Ishikawa (cell line): ENCODE measurements at regions not wholly inside any gene's neighbourhood (a gene's known extent, or its start where the extent isn't known, plus 50 kb on each side); places are given as distances from the start of the nearest gene placed in this dataset.

Source experiments
- CEBPB ChIP-seq: IDR thresholded peaks from 2 replicates; pipeline ENCODE4 v1.6.1; 2012
- CREB1 ChIP-seq: IDR thresholded peaks from 2 replicates; pipeline ENCODE4 v1.6.1; 2012; ENCODE audit warnings: low read depth
- EGR1 ChIP-seq: IDR thresholded peaks from 2 replicates; pipeline ENCODE4 v1.6.1; 2012
- EP300 ChIP-seq: IDR thresholded peaks from 2 replicates; pipeline ENCODE4 v1.6.1; 2012; ENCODE audit warnings: borderline replicate concordance
- FOXM1 ChIP-seq: IDR thresholded peaks from 2 replicates; pipeline ENCODE4 v1.6.1; 2012; ENCODE audit warnings: low read depth, borderline replicate concordance
- NFIC ChIP-seq: IDR thresholded peaks from 2 replicates; pipeline ENCODE4 v1.6.1; 2012
- RAD21 ChIP-seq: IDR thresholded peaks from 2 replicates; pipeline ENCODE4 v1.6.1; 2012; ENCODE audit warnings: low read depth
- TAF1 ChIP-seq: IDR thresholded peaks from 2 replicates; pipeline ENCODE4 v1.6.1; 2012; ENCODE audit warnings: low read depth, mild to moderate bottlenecking
- TCF12 ChIP-seq: IDR thresholded peaks from 2 replicates; pipeline ENCODE4 v1.6.1; 2012; ENCODE audit warnings: low read depth
- TEAD4 ChIP-seq: IDR thresholded peaks from 2 replicates; pipeline ENCODE4 v1.6.1; 2012
- YY1 ChIP-seq: IDR thresholded peaks from 2 replicates; pipeline ENCODE4 v1.6.1; 2012; ENCODE audit warnings: low read depth
- ZBTB7A ChIP-seq: IDR thresholded peaks from 2 replicates; pipeline ENCODE4 v1.6.1; 2012; ENCODE audit warnings: low read depth
- TF ChIP-seq, protein P1 (sequence below): IDR thresholded peaks from 2 replicates; pipeline ENCODE4 v1.6.1; 2012
- TF ChIP-seq, protein P2 (sequence below): IDR thresholded peaks from 2 replicates; pipeline ENCODE4 v1.6.1; 2012; ENCODE audit warnings: low read depth, mild to moderate bottlenecking
- TF ChIP-seq, protein P3 (sequence below): IDR thresholded peaks from 2 replicates; pipeline ENCODE4 v1.6.1; 2012

DNA sequence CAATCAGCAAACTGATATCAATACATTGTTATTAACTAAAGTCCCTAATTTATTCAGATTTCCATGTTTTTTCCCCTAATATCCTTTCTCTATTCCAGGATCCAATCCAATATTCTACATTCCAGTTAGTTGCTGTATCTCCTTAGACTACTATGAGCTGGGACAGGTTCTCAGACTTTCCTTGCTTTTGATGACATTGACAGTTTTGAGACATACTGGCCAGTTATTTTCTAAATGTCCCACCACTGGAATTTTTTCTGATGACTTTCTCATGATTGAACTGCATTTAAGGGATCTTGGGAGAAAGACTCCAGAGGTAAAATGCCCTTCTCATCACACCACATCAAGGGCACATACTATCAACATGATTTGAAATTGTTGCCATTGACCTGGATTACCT is 177.1 kb upstream of the MAF start:
- no peak for TF ChIP-seq CREB1

DNA sequence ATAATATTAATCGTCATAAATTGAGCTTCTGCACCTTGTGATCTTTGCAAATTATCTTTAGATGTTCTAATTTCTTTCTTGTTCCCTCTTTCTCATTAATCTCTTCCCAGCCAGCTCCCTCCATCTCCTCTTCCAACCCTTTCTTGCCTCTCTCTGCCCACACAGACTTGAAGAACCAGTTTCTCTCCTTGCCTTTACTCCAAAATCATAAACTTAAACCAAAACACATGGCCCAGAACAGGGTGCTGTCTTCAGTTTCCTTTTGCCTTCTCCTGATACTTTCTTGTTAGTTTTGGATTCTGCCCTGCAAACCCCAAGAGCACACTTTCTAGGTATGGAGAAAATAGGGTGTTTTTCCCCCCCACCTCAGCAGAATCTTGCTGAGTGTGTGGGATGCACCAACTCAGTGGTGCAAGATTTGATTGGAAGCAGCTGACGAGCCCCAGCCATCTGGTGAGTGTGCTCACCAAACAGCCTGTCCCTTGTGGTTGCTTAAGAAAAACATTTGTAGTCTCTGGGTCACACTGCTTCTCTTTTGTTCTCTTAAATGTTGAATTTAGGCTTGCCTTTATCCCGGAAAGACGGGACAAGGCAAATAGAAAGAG is 175.8 kb upstream of the MAF start:
- TF ChIP-seq TAF1, result no peak
- no peak for TF ChIP-seq YY1
- TF ChIP-seq EP300, result no peak
- TF ChIP-seq, protein P1, sequence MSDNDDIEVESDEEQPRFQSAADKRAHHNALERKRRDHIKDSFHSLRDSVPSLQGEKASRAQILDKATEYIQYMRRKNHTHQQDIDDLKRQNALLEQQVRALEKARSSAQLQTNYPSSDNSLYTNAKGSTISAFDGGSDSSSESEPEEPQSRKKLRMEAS, result no peak
- TF ChIP-seq TCF12, result no peak
- no peak for TF ChIP-seq TEAD4
- TF ChIP-seq EGR1, result no peak

DNA sequence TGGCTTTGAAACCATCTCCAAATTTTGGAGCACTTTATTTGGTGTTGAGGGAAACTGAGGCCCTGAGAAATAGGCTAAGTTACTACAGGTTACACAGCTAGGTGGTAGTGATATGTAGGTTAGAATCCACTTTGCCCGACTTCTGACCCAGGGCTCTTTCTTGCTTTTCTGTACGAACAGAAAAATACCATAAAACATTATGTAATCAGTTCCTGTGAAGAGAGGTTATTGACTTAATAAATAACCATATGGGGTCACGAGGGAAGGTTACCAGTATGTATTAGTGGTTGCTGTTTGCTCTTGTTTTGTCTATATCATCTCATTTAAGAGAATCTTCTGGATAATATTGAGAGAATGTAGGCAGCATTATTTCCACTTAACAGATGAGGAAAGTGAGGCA is 172.2 kb upstream of the MAF start:
- TF ChIP-seq CREB1 (no peak), CEBPB (no peak), NFIC (no peak), TEAD4 (no peak), RAD21 (no peak), TAF1 (no peak), YY1 (no peak), EGR1 (no peak), EP300 (no peak), FOXM1 (no peak), ZBTB7A (no peak), TCF12 (no peak)
- TF ChIP-seq, protein P2, sequence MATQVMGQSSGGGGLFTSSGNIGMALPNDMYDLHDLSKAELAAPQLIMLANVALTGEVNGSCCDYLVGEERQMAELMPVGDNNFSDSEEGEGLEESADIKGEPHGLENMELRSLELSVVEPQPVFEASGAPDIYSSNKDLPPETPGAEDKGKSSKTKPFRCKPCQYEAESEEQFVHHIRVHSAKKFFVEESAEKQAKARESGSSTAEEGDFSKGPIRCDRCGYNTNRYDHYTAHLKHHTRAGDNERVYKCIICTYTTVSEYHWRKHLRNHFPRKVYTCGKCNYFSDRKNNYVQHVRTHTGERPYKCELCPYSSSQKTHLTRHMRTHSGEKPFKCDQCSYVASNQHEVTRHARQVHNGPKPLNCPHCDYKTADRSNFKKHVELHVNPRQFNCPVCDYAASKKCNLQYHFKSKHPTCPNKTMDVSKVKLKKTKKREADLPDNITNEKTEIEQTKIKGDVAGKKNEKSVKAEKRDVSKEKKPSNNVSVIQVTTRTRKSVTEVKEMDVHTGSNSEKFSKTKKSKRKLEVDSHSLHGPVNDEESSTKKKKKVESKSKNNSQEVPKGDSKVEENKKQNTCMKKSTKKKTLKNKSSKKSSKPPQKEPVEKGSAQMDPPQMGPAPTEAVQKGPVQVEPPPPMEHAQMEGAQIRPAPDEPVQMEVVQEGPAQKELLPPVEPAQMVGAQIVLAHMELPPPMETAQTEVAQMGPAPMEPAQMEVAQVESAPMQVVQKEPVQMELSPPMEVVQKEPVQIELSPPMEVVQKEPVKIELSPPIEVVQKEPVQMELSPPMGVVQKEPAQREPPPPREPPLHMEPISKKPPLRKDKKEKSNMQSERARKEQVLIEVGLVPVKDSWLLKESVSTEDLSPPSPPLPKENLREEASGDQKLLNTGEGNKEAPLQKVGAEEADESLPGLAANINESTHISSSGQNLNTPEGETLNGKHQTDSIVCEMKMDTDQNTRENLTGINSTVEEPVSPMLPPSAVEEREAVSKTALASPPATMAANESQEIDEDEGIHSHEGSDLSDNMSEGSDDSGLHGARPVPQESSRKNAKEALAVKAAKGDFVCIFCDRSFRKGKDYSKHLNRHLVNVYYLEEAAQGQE, result no peak
- TF ChIP-seq, protein P3, sequence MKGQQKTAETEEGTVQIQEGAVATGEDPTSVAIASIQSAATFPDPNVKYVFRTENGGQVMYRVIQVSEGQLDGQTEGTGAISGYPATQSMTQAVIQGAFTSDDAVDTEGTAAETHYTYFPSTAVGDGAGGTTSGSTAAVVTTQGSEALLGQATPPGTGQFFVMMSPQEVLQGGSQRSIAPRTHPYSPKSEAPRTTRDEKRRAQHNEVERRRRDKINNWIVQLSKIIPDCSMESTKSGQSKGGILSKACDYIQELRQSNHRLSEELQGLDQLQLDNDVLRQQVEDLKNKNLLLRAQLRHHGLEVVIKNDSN, result no peak
- TF ChIP-seq, protein P1, result no peak

DNA sequence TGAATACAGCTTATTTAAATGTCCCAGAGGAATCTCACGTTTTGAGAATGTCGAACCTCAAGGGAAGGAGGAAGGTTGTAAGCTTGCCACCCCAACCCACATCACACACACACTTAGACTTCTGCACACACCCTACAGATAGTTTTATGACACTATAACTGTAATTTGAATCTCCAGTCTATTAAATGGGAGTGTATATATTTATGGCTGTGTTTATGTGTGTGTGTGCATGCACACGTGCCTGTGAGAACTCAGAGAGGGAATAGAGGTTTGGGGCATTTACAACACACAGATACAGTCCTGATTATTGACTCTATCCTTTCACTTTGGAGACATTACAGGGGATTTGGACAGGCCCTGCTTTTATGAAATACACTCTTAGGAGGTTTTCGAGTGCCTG is 171.5 kb upstream of the MAF start:
- TF ChIP-seq, protein P1, result no peak
- TF ChIP-seq, protein P3, result no peak
- TF ChIP-seq FOXM1 (no peak), EP300 (no peak), RAD21 (no peak), TCF12 (no peak), YY1 (no peak), EGR1 (no peak), ZBTB7A (no peak), CREB1 (no peak), TAF1 (no peak), TEAD4 (no peak), NFIC (no peak), CEBPB (no peak)
- TF ChIP-seq, protein P2, result no peak

DNA sequence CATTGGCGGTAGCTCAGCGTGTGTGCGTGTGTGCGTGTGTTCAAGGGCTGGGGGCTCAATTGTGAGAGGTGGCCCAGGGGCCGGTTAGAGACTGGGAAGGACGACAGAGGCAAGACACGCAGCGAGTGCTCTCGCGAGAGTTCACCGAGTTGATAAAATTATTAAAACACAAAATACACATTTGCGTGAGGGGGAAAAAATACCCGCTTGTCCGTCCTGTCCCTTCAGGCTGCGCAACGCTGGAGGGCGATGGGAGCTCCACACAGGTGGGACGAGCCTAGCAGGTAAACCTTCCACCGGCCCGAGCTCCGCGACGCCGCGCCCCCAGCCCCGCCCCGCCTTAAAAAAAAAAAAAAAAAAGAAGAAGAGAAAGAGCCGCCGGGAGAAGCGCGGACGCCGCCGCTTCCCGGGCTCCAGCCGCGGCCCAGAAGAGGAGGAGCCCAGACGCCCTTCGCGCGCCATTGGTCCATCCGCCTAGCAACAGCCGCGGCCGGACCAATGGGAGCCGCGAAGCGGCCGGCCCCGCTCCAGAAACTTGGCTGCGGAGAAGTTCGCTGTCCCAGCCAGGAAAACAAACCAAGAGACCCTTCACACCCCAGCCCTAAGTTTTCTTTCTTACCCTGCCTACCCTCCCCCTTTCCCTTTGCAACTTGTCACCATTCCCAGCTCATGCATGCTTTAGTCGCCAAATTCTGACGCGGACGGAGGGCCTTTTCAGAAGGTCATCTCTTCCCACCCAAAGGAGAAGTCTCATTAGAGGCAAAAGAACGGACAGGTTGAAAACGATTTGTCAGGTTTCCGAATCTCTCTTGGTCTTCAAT is 169.9 kb upstream of the MAF start:
- TF ChIP-seq, protein P1, result no peak
- TF ChIP-seq, protein P3, result no peak
- TF ChIP-seq CEBPB (no peak), FOXM1 (no peak), EGR1 (no peak), TAF1 (no peak), CREB1 (no peak), TEAD4 (no peak)
- TF ChIP-seq, protein P2, result no peak
